ENCODE measurements at regions not wholly inside any gene's neighbourhood (a gene's known extent, or its start where the extent isn't known, plus 50 kb on each side); places are given as distances from the start of the nearest gene placed in this dataset.

DNA sequence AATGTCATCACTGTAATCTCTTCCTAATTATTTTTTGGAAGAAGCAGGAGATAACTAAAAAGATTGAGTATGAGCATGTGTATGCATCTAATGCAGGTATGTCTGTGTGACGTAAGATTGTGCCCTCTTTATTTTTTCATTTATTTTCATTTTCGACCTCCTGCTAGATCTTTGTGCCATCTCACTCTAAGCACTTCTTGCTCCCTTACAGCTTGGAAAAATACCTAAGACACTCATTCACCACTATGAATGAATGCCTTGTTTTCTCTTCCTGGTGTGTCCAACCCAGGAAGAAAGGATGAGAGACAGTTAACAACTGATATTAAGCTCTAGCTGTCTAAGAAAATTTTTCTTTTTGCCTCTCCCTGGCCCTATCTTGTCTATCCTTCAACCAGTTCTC is 76.8 kb upstream of the CISTR start:
- H3K4me2 ChIP-seq (ENCODE audit: insufficient read depth, insufficient read length, low read length), result no peak overlapping the region
- no peak overlapping the region for H3K4ac ChIP-seq (ENCODE audit: low read depth, low read length)
- no peak overlapping the region for H3K9ac ChIP-seq (ENCODE audit: extremely low read depth, insufficient read length, low read length)

More for the DNA sequence above, 76.8 kb upstream of the CISTR start:
- no peak overlapping the region for H3K14ac ChIP-seq (ENCODE audit: insufficient read depth, low read length)
- H2AFZ ChIP-seq (ENCODE audit: low read length), result no peak overlapping the region
- no peak overlapping the region for H2BK20ac ChIP-seq (ENCODE audit: low read depth, low read length, poor library complexity, severe bottlenecking)
- H4K8ac ChIP-seq (replicated peaks; ENCODE audit: insufficient read length, low read depth, low read length), result no peak overlapping the region
- no peaks in the 10 kb centered on the region for H3K36me3 Mint-ChIP-seq (ENCODE audit: insufficient read depth in 1 of 3, low read depth in 3 of 3)
- WGBS (ENCODE audit: extremely low coverage, insufficient read length, low lambda C conversion rate), result no CpG with 5 or more reads among the region's 2 CpGs
- no peak overlapping the region for H3K18ac ChIP-seq (ENCODE audit: insufficient read length, low read depth, low read length)
- H2AK5ac ChIP-seq (ENCODE audit: insufficient read length, low read length), result no peak overlapping the region
- H3T11ph ChIP-seq (ENCODE audit: low read length), result no peak overlapping the region
- H3K27me3 ChIP-seq (ENCODE audit: insufficient read depth, low read length), result no peaks in the 10 kb centered on the region
- no peak overlapping the region for H3K4me3 Mint-ChIP-seq
- H3K4me1 Mint-ChIP-seq, result peaks cover 6 to 9% of the 10 kb centered on the region in 2 experiments; a peak in 2 of 4 replicates
- no peak overlapping the region for H2BK5ac ChIP-seq (ENCODE audit: insufficient read length, low read length)
- H2BK12ac ChIP-seq (ENCODE audit: insufficient read length, low read depth, low read length), result no peak overlapping the region
- no peaks in the 10 kb centered on the region for H3K23me2 ChIP-seq (ENCODE audit: insufficient read length, low read depth, low read length, poor library complexity, severe bottlenecking)
- no peak overlapping the region for H3K56ac ChIP-seq (ENCODE audit: insufficient read length, low read depth, low read length)
- no peaks in the 10 kb centered on the region for H3K79me1 ChIP-seq (ENCODE audit: insufficient read depth, low read depth, low read length, poor library complexity, severe bottlenecking)
- DNase-seq, result no peak
- no peaks in the 10 kb centered on the region for H3K9me3 Mint-ChIP-seq
- no peaks in the 10 kb centered on the region for H3K79me2 ChIP-seq (ENCODE audit: insufficient read depth, low read length)
- no peak for TF ChIP-seq CTCF (conservative IDR thresholded peaks at IDR 0.05)
- no peak overlapping the region for H2BK15ac ChIP-seq (ENCODE audit: low read depth, low read length)
- no peak overlapping the region for H3K23ac ChIP-seq (ENCODE audit: insufficient read length, low read depth, low read length)
- no peaks in the 10 kb centered on the region for H3K9me3 ChIP-seq (ENCODE audit: control insufficient read depth, low read depth, low read length)
- H4K5ac ChIP-seq (ENCODE audit: insufficient read length, low read depth, low read length), result no peak overlapping the region
- H4K20me1 ChIP-seq (ENCODE audit: control insufficient read depth, insufficient read depth, insufficient read length), result no peaks in the 10 kb centered on the region
- H3K27ac ChIP-seq (ENCODE audit: insufficient read length, low read depth, low read length), result no peak overlapping the region
- no peak overlapping the region for H3K27ac Mint-ChIP-seq
- H4K91ac ChIP-seq (ENCODE audit: insufficient read length, low read depth, low read length), result no peak overlapping the region
- H2BK120ac ChIP-seq (ENCODE audit: low read depth, low read length, poor library complexity, severe bottlenecking), result no peak overlapping the region
- H3K4me1 ChIP-seq (ENCODE audit: insufficient read depth, low read length), result peaks cover 3% of the 10 kb centered on the region; the same call in 1 of the 2 replicates
- H3K27me3 Mint-ChIP-seq (ENCODE audit: low read depth), result peaks cover 14% of the 10 kb centered on the region
